ENCODE measurements at regions not wholly inside any gene's neighbourhood (a gene's known extent, or its start where the extent isn't known, plus 50 kb on each side); places are given as distances from the start of the nearest gene placed in this dataset.
"Not testable (repeated sequence)": the region's sequence is repeated elsewhere in the genome, so short reads cannot be mapped to it uniquely, and the experiment has no call there.

DNA sequence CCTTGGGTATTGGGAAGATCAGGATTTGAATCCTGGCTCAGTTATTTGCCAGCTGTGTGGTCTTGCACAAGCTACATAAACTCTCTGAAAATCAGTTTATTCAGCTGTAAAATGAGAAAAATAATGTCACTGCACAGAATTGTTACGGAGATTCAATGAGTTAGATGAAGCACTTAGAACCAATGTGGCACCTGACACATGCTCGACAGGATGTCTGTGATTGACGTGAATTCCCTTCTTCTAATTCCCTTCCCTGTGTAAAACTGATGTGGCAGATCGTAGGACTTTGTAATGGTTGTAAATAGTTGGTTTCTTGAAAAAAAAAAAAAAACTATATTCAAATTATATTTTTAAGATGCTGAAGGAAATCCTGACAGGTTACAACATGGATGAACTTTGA lies 249.9 kb upstream of the MKLN1 start:
- no peak for DNase-seq (ENCODE audit: insufficient read length, low spot score, missing footprints)
- H3K4me1 ChIP-seq (ENCODE audit: insufficient read depth, low read length) = peaks cover 36% of the 10 kb centered on the region
- TF ChIP-seq, protein P1, sequence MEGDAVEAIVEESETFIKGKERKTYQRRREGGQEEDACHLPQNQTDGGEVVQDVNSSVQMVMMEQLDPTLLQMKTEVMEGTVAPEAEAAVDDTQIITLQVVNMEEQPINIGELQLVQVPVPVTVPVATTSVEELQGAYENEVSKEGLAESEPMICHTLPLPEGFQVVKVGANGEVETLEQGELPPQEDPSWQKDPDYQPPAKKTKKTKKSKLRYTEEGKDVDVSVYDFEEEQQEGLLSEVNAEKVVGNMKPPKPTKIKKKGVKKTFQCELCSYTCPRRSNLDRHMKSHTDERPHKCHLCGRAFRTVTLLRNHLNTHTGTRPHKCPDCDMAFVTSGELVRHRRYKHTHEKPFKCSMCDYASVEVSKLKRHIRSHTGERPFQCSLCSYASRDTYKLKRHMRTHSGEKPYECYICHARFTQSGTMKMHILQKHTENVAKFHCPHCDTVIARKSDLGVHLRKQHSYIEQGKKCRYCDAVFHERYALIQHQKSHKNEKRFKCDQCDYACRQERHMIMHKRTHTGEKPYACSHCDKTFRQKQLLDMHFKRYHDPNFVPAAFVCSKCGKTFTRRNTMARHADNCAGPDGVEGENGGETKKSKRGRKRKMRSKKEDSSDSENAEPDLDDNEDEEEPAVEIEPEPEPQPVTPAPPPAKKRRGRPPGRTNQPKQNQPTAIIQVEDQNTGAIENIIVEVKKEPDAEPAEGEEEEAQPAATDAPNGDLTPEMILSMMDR (IDR thresholded peaks at IDR 0.05; ENCODE audit: extremely low read depth, low read depth, low read length) = no peak
- peaks cover 12% of the 10 kb centered on the region for H3K36me3 ChIP-seq (ENCODE audit: insufficient read depth, low read length)
- peak overlapping the region; percentile 90 for H3K27ac ChIP-seq (ENCODE audit: low read depth, low read length)
- H4K20me1 ChIP-seq (ENCODE audit: insufficient read depth, low read length) = peaks cover 14% of the 10 kb centered on the region
- H3K79me2 ChIP-seq (ENCODE audit: insufficient read depth, low read length) = peaks cover 85% of the 10 kb centered on the region
- H3K4me3 ChIP-seq (ENCODE audit: insufficient read depth, low read length) = no peak overlapping the region
- H2AFZ ChIP-seq (ENCODE audit: low read length) = no peak overlapping the region
- H3K27me3 ChIP-seq (ENCODE audit: insufficient read depth, low read length) = no peaks in the 10 kb centered on the region
- H3K4me2 ChIP-seq (ENCODE audit: insufficient read depth, low read length) = peak overlapping the region; percentile 54
- H3K9me3 ChIP-seq (ENCODE audit: low read depth, low read length) = no peaks in the 10 kb centered on the region

DNA sequence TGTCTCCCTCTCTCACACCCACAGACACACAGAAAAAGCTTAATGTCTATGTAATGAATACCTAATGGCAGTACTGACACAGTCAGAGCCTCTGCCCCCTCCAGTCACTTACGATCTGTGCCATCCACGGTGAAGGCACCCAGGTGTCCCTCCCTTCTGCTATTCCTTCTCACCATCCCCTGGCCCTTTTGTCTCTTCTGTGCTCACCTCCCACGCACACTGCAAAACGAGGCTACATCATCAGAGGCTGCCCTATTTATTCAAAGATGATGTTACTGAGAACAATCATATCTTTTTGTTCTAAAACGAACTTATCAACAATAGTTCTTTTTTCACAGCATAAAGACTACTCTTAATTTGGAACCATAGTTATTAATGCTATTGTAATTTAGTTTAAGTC lies 246.9 kb upstream of the MKLN1 start:
- TF ChIP-seq, protein P1 (IDR thresholded peaks at IDR 0.05; ENCODE audit: extremely low read depth, low read depth, low read length) = no peak
- H3K79me2 ChIP-seq (ENCODE audit: insufficient read depth, low read length) = peaks cover 84% of the 10 kb centered on the region
- no peak overlapping the region for H3K4me2 ChIP-seq (ENCODE audit: insufficient read depth, low read length)

DNA sequence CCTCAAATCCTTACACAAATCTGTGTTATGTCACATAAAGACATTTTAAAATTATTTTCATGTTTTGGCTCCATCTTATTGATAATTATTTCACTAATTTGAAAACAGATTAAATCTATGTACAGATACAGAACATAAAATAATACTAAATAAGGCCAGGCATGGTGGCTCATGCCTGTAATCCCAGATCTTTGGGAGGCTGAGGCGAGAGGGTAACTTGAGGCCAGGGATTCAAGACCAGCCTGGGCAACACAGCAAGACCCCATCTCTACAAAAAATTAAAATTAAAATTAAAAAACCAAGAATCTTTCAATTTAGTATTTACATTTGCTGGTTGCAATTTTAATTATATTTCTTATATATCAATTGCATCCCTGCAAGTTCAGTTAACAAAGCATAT lies 246.4 kb upstream of the MKLN1 start:
- DNase-seq (ENCODE audit: insufficient read length, low spot score, missing footprints) = no peak
- no peaks in the 10 kb centered on the region for H3K9me3 ChIP-seq (ENCODE audit: low read depth, low read length)
- H3K4me2 ChIP-seq (ENCODE audit: insufficient read depth, low read length) = no peak overlapping the region

More for the DNA sequence above, 246.9 kb upstream of the MKLN1 start:
- Histone ChIP-seq H3K27me3 (ENCODE audit: insufficient read depth, low read length) (no peaks in the 10 kb centered on the region), H3K4me3 (ENCODE audit: insufficient read depth, low read length) (no peak overlapping the region), H3K9me3 (ENCODE audit: low read depth, low read length) (no peaks in the 10 kb centered on the region), H3K36me3 (ENCODE audit: insufficient read depth, low read length) (peaks cover 12% of the 10 kb centered on the region), H4K20me1 (ENCODE audit: insufficient read depth, low read length) (peaks cover 31% of the 10 kb centered on the region), H3K4me1 (ENCODE audit: insufficient read depth, low read length) (peaks cover 24% of the 10 kb centered on the region), H3K27ac (ENCODE audit: low read depth, low read length) (no peak overlapping the region), H2AFZ (ENCODE audit: low read length) (no peak overlapping the region)
- no peak for DNase-seq (ENCODE audit: insufficient read length, low spot score, missing footprints)

DNA sequence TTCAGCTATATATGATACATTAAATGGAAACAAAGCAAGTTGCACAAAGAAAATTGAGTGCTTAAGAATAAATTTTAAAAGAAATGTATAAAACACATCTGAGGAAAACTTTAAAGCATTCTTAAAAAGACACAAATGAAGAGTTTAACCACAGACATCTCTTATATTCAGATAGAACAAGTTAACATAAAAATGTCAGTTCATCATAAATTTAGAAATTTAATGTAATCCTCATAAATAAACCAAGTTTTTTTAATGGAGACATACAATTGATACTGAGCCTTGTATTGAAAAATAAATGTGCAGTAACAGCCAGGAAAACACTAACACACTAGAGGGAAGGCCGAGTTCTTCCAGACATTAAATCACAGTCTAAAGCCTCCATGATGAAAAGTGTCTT lies 243.9 kb upstream of the MKLN1 start:
- peaks cover 94% of the 10 kb centered on the region for H3K79me2 ChIP-seq (ENCODE audit: insufficient read depth, low read length)
- no peaks in the 10 kb centered on the region for H3K9me3 ChIP-seq (ENCODE audit: low read depth, low read length)
- H3K4me2 ChIP-seq (ENCODE audit: insufficient read depth, low read length) = no peak overlapping the region
- H3K4me1 ChIP-seq (ENCODE audit: insufficient read depth, low read length) = no peaks in the 10 kb centered on the region
- peaks cover 41% of the 10 kb centered on the region for H4K20me1 ChIP-seq (ENCODE audit: insufficient read depth, low read length)
- H3K27me3 ChIP-seq (ENCODE audit: insufficient read depth, low read length) = no peaks in the 10 kb centered on the region
- H3K36me3 ChIP-seq (ENCODE audit: insufficient read depth, low read length) = peaks cover 12% of the 10 kb centered on the region
- TF ChIP-seq, protein P1 (IDR thresholded peaks at IDR 0.05; ENCODE audit: extremely low read depth, low read depth, low read length) = no peak
- H3K4me3 ChIP-seq (ENCODE audit: insufficient read depth, low read length) = no peak overlapping the region
- no peak overlapping the region for H3K27ac ChIP-seq (ENCODE audit: low read depth, low read length)
- DNase-seq (ENCODE audit: insufficient read length, low spot score, missing footprints) = no peak
- no peak overlapping the region for H2AFZ ChIP-seq (ENCODE audit: low read length)

More for the DNA sequence above, 246.4 kb upstream of the MKLN1 start:
- Histone ChIP-seq H3K4me3 (ENCODE audit: insufficient read depth, low read length) (no peak overlapping the region), H2AFZ (ENCODE audit: low read length) (no peak overlapping the region), H3K79me2 (ENCODE audit: insufficient read depth, low read length) (peaks cover 86% of the 10 kb centered on the region), H4K20me1 (ENCODE audit: insufficient read depth, low read length) (peaks cover 32% of the 10 kb centered on the region), H3K4me1 (ENCODE audit: insufficient read depth, low read length) (peaks cover 19% of the 10 kb centered on the region), H3K27ac (ENCODE audit: low read depth, low read length) (no peak overlapping the region), H3K27me3 (ENCODE audit: insufficient read depth, low read length) (no peaks in the 10 kb centered on the region), H3K36me3 (ENCODE audit: insufficient read depth, low read length) (peaks cover 12% of the 10 kb centered on the region)
- TF ChIP-seq, protein P1 (IDR thresholded peaks at IDR 0.05; ENCODE audit: extremely low read depth, low read depth, low read length) = no peak

DNA sequence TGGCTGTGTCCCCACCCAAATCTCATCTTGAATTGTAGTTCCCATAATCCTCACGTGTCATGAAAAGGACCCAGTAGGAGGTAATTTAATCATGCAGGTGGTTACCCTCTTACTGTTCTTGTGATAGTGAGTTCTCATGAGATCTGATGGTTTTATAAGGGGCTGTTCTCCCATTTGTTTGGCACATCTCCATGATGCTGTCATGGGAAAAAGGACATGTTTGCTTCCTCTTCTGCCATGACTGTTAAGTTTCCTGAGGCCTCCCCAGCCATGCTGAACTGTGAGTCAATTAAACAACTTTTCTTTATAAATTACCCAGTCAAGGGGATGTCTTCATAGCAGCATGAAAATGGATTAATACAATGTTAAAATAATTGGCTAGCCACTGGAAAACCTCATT lies 243.3 kb upstream of the MKLN1 start:
- DNase-seq (ENCODE audit: insufficient read length, low spot score, missing footprints); H3K27me3 ChIP-seq (ENCODE audit: insufficient read depth, low read length); H3K4me1 ChIP-seq (ENCODE audit: insufficient read depth, low read length); H3K27ac ChIP-seq (ENCODE audit: low read depth, low read length); H3K9me3 ChIP-seq (ENCODE audit: low read depth, low read length); H3K36me3 ChIP-seq (ENCODE audit: insufficient read depth, low read length); H2AFZ ChIP-seq (ENCODE audit: low read length); H3K4me2 ChIP-seq (ENCODE audit: insufficient read depth, low read length); H3K4me3 ChIP-seq (ENCODE audit: insufficient read depth, low read length): not testable (repeated sequence)
- H3K79me2 ChIP-seq (ENCODE audit: insufficient read depth, low read length) = peaks cover 94% of the 10 kb centered on the region
- H4K20me1 ChIP-seq (ENCODE audit: insufficient read depth, low read length) = peaks cover 40% of the 10 kb centered on the region
